ENCODE measurements at regions not wholly inside any gene's neighbourhood (a gene's known extent, or its start where the extent isn't known, plus 50 kb on each side); places are given as distances from the start of the nearest gene placed in this dataset.

DNA sequence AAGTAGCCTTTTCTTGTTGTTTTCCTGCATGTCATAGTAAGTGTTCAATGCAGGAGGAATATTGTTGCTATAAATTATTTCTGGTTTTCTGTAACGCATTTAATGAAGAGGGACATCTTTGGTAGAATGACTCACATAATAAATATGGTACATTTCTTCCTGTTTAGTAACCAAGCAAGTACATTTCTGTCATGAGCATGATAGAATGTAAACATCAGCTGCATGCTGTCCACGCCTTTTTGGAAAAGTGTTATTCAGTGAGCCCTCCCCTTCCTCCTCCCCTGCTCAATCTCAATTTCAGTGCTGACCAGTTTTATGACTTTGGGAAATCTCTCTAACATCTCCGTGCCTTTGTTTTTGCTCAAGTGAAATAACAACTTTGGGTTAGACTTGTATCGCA lies 664.0 kb downstream of the XPNPEP1 start (continued):
- TF ChIP-seq, protein P1, sequence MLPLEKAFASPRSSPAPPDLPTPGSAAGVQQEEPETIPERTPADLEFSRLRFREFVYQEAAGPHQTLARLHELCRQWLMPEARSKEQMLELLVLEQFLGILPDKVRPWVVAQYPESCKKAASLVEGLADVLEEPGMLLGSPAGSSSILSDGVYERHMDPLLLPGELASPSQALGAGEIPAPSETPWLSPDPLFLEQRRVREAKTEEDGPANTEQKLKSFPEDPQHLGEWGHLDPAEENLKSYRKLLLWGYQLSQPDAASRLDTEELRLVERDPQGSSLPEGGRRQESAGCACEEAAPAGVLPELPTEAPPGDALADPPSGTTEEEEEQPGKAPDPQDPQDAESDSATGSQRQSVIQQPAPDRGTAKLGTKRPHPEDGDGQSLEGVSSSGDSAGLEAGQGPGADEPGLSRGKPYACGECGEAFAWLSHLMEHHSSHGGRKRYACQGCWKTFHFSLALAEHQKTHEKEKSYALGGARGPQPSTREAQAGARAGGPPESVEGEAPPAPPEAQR (CRISPR knock-in tag; IDR thresholded peaks at IDR 0.05): no peak
- no peak for TF ChIP-seq TEAD4 (CRISPR knock-in tag; IDR thresholded peaks at IDR 0.05)

DNA sequence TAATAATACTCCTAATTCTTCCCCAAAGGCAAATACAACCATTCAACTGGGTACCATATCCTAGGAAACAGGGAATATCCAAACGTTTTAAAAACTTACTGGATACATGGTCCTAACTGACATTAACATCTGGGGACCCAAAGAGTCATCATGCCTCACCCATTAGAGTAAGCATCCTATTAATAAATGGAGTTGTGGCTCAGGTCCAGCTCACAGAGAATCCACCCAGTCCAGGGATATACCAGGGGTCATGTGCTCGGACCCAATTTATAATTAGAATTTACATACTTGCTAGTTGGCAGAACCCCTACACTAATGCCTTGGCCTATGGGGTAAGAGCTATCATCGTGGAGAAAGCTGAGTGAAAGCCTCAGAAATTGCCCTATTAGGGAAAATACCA lies 670.0 kb downstream of the XPNPEP1 start:
- TF ChIP-seq, protein P2, sequence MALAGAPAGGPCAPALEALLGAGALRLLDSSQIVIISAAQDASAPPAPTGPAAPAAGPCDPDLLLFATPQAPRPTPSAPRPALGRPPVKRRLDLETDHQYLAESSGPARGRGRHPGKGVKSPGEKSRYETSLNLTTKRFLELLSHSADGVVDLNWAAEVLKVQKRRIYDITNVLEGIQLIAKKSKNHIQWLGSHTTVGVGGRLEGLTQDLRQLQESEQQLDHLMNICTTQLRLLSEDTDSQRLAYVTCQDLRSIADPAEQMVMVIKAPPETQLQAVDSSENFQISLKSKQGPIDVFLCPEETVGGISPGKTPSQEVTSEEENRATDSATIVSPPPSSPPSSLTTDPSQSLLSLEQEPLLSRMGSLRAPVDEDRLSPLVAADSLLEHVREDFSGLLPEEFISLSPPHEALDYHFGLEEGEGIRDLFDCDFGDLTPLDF (CRISPR knock-in tag; IDR thresholded peaks at IDR 0.05): no peak
- TF ChIP-seq NR2C2 (CRISPR knock-in tag; IDR thresholded peaks at IDR 0.05) (no peak), MXD4 (CRISPR knock-in tag; IDR thresholded peaks at IDR 0.05; ENCODE audit: borderline replicate concordance) (no peak), TCF7 (CRISPR knock-in tag; IDR thresholded peaks at IDR 0.05; ENCODE audit: low read depth) (no peak)
- TF ChIP-seq, protein P3, sequence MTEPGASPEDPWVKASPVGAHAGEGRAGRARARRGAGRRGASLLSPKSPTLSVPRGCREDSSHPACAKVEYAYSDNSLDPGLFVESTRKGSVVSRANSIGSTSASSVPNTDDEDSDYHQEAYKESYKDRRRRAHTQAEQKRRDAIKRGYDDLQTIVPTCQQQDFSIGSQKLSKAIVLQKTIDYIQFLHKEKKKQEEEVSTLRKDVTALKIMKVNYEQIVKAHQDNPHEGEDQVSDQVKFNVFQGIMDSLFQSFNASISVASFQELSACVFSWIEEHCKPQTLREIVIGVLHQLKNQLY (CRISPR knock-in tag; IDR thresholded peaks at IDR 0.05): no peak
- H3K36me3 Mint-ChIP-seq: no peaks in the 10 kb centered on the region
- POLR2A ChIA-PET: no interaction called here

DNA sequence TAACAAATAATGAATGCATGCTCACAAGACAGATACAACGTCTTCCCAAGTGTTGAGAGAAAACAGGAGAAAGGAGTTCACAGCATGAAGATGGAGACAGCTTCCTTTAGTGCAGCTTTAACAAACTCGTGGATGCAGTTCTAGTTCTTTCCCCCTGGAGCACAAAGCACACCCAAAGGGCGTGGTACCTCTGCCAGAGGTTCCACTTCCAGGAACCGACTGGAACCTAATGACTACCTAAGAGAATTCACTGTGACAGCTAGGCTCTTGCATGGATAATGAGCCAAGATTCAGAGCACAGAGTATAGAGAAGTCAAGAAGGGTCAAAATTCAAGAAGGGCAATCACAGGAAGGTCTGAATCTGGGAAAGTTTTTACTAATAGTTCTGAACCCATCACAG lies 673.2 kb downstream of the XPNPEP1 start:
- peaks cover 12% of the 10 kb centered on the region for H3K9me3 Mint-ChIP-seq
- ChIA-PET POLR2A (no interaction called here), CTCF (no interaction called here)
- no peaks in the 10 kb centered on the region for H3K36me3 Mint-ChIP-seq
- no peak overlapping the region for H3K4me3 Mint-ChIP-seq
- peaks cover 4% of the 10 kb centered on the region for H3K4me1 Mint-ChIP-seq
- ATAC-seq: no peak
- H3K27ac Mint-ChIP-seq: no peak overlapping the region
- no peaks in the 10 kb centered on the region for H3K27me3 Mint-ChIP-seq (ENCODE audit: low read depth)
- DNase-seq (ENCODE audit: low spot score): no peak
- TF ChIP-seq ZNF671 (CRISPR knock-in tag; IDR thresholded peaks at IDR 0.05) (no peak), RORB (CRISPR knock-in tag; IDR thresholded peaks at IDR 0.05) (no peak), NFATC4 (CRISPR knock-in tag; IDR thresholded peaks at IDR 0.05) (no peak), RELA (CRISPR knock-in tag; IDR thresholded peaks at IDR 0.05; ENCODE audit: borderline replicate concordance) (no peak), ELF4 (CRISPR knock-in tag; IDR thresholded peaks at IDR 0.05; ENCODE audit: low read depth) (no peak), HMGA2 (CRISPR knock-in tag; IDR thresholded peaks at IDR 0.05) (no peak), GRHL2 (CRISPR knock-in tag; IDR thresholded peaks at IDR 0.05; ENCODE audit: insufficient replicate concordance, severe bottlenecking) (no peak), MYBL2 (CRISPR knock-in tag; IDR thresholded peaks at IDR 0.05) (no peak)
- TF ChIP-seq, protein P4, sequence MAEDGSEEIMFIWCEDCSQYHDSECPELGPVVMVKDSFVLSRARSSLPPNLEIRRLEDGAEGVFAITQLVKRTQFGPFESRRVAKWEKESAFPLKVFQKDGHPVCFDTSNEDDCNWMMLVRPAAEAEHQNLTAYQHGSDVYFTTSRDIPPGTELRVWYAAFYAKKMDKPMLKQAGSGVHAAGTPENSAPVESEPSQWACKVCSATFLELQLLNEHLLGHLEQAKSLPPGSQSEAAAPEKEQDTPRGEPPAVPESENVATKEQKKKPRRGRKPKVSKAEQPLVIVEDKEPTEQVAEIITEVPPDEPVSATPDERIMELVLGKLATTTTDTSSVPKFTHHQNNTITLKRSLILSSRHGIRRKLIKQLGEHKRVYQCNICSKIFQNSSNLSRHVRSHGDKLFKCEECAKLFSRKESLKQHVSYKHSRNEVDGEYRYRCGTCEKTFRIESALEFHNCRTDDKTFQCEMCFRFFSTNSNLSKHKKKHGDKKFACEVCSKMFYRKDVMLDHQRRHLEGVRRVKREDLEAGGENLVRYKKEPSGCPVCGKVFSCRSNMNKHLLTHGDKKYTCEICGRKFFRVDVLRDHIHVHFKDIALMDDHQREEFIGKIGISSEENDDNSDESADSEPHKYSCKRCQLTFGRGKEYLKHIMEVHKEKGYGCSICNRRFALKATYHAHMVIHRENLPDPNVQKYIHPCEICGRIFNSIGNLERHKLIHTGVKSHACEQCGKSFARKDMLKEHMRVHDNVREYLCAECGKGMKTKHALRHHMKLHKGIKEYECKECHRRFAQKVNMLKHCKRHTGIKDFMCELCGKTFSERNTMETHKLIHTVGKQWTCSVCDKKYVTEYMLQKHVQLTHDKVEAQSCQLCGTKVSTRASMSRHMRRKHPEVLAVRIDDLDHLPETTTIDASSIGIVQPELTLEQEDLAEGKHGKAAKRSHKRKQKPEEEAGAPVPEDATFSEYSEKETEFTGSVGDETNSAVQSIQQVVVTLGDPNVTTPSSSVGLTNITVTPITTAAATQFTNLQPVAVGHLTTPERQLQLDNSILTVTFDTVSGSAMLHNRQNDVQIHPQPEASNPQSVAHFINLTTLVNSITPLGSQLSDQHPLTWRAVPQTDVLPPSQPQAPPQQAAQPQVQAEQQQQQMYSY (CRISPR knock-in tag; IDR thresholded peaks at IDR 0.05): no peak
- TF ChIP-seq, protein P5, sequence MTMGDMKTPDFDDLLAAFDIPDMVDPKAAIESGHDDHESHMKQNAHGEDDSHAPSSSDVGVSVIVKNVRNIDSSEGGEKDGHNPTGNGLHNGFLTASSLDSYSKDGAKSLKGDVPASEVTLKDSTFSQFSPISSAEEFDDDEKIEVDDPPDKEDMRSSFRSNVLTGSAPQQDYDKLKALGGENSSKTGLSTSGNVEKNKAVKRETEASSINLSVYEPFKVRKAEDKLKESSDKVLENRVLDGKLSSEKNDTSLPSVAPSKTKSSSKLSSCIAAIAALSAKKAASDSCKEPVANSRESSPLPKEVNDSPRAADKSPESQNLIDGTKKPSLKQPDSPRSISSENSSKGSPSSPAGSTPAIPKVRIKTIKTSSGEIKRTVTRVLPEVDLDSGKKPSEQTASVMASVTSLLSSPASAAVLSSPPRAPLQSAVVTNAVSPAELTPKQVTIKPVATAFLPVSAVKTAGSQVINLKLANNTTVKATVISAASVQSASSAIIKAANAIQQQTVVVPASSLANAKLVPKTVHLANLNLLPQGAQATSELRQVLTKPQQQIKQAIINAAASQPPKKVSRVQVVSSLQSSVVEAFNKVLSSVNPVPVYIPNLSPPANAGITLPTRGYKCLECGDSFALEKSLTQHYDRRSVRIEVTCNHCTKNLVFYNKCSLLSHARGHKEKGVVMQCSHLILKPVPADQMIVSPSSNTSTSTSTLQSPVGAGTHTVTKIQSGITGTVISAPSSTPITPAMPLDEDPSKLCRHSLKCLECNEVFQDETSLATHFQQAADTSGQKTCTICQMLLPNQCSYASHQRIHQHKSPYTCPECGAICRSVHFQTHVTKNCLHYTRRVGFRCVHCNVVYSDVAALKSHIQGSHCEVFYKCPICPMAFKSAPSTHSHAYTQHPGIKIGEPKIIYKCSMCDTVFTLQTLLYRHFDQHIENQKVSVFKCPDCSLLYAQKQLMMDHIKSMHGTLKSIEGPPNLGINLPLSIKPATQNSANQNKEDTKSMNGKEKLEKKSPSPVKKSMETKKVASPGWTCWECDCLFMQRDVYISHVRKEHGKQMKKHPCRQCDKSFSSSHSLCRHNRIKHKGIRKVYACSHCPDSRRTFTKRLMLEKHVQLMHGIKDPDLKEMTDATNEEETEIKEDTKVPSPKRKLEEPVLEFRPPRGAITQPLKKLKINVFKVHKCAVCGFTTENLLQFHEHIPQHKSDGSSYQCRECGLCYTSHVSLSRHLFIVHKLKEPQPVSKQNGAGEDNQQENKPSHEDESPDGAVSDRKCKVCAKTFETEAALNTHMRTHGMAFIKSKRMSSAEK (CRISPR knock-in tag; IDR thresholded peaks at IDR 0.05; ENCODE audit: borderline replicate concordance): no peak
- TF ChIP-seq, protein P6, sequence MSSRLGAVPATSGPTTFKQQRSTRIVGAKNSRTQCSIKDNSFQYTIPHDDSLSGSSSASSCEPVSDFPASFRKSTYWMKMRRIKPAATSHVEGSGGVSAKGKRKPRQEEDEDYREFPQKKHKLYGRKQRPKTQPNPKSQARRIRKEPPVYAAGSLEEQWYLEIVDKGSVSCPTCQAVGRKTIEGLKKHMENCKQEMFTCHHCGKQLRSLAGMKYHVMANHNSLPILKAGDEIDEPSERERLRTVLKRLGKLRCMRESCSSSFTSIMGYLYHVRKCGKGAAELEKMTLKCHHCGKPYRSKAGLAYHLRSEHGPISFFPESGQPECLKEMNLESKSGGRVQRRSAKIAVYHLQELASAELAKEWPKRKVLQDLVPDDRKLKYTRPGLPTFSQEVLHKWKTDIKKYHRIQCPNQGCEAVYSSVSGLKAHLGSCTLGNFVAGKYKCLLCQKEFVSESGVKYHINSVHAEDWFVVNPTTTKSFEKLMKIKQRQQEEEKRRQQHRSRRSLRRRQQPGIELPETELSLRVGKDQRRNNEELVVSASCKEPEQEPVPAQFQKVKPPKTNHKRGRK (CRISPR knock-in tag; IDR thresholded peaks at IDR 0.05; ENCODE audit: borderline replicate concordance): no peak

More for the DNA sequence above, 670.0 kb downstream of the XPNPEP1 start:
- Mint-ChIP-seq H3K4me1 (peaks cover 4% of the 10 kb centered on the region), H3K4me3 (no peak overlapping the region), H3K9me3 (peaks cover 12% of the 10 kb centered on the region), H3K27ac (no peak overlapping the region), H3K27me3 (ENCODE audit: low read depth) (no peaks in the 10 kb centered on the region)
- CTCF ChIA-PET: no interaction called here
- DNase-seq (ENCODE audit: low spot score): no peak
- ATAC-seq: no peak

Measured in WTC11 (cell line).